ENCODE measurements at regions not wholly inside any gene's neighbourhood (a gene's known extent, or its start where the extent isn't known, plus 50 kb on each side); places are given as distances from the start of the nearest gene placed in this dataset.

GRCh38 chr9:115210699-115211098, 92.7 kb upstream of the TNC start:
- no peak for DNase-seq

GRCh38 chr9:115211413-115212124, 93.6 kb upstream of the TNC start:
- DNase-seq: no peak

GRCh38 chr9:115212125-115212605, 94.2 kb upstream of the TNC start:
- DNase-seq: no peak

- DNase-seq: no peak
Observed at GRCh38 chr9:115212832-115213231, 94.9 kb upstream of the TNC start.

- DNase-seq: no peak
Observed at GRCh38 chr9:115213818-115214334, 95.9 kb upstream of the TNC start.

GRCh38 chr9:115216873-115217272, 98.9 kb upstream of the TNC start:
- no peak for DNase-seq

- DNase-seq: no peak
Observed at GRCh38 chr9:115220319-115221005, 102.5 kb upstream of the TNC start.

- no peak for DNase-seq
Observed at GRCh38 chr9:115223471-115223870, 105.5 kb upstream of the TNC start.

- no peak for DNase-seq
Observed at GRCh38 chr9:115225459-115226116, 107.6 kb upstream of the TNC start.

GRCh38 chr9:115226152-115226551, 108.2 kb upstream of the TNC start:
- DNase-seq: no peak

- DNase-seq: no peak
Observed at GRCh38 chr9:115229496-115229895, 111.5 kb upstream of the TNC start.

GRCh38 chr9:115230924-115231515, 113.1 kb upstream of the TNC start:
- DNase-seq: no peak

GRCh38 chr9:115232181-115232774, 114.3 kb upstream of the TNC start:
- no peak for DNase-seq

- DNase-seq: no peak
Observed at GRCh38 chr9:115234094-115234493, 116.1 kb upstream of the TNC start.

GRCh38 chr9:115235221-115235620, 117.3 kb upstream of the TNC start:
- DNase-seq: no peak

- DNase-seq: no peak
Observed at GRCh38 chr9:115237385-115237998, 119.5 kb upstream of the TNC start.

- no peak for DNase-seq
Observed at GRCh38 chr9:115240676-115241075, 122.7 kb upstream of the TNC start.

- DNase-seq: no peak
Observed at GRCh38 chr9:115241641-115242040, 123.7 kb upstream of the TNC start.

GRCh38 chr9:115249488-115249887, 131.5 kb upstream of the TNC start:
- DNase-seq: no peak

GRCh38 chr9:115250621-115251032, 132.7 kb upstream of the TNC start:
- no peak for DNase-seq

- no peak for DNase-seq
Observed at GRCh38 chr9:115254287-115255180, 136.6 kb upstream of the TNC start.
